ENCODE measurements at regions not wholly inside any gene's neighbourhood (a gene's known extent, or its start where the extent isn't known, plus 50 kb on each side); places are given as distances from the start of the nearest gene placed in this dataset.

DNA sequence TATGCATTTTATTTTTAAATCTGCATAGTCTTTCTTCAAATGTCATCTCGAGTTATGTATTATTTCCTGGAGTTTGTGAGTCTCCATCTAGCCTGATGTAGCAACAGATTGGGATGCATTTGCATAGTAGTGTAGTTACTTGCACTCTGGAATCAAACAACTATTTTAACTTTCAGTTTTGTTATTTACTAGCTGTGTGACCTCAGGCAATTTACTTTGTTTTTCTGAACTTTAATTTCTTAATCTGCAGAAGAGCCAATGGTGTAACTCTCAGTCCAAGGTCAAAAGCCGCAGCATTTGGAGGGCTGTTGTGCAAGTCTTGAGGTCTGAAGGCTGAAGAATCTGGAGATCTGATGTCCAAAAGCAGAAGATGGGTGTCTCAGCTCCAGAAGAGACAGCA lies 175.8 kb upstream of the SORCS1 start:
- Mint-ChIP-seq H3K36me3 (ENCODE audit: low read depth) (no peaks in the 10 kb centered on the region), H3K9me3 (peaks cover 4% of the 10 kb centered on the region), H3K27ac (no peak overlapping the region), H3K27me3 (no peaks in the 10 kb centered on the region), H3K4me1 (no peaks in the 10 kb centered on the region), H3K4me3 (no peak overlapping the region)
- no peak for DNase-seq
- intact Hi-C loops (cut with micrococcal nuclease): no loop called here

DNA sequence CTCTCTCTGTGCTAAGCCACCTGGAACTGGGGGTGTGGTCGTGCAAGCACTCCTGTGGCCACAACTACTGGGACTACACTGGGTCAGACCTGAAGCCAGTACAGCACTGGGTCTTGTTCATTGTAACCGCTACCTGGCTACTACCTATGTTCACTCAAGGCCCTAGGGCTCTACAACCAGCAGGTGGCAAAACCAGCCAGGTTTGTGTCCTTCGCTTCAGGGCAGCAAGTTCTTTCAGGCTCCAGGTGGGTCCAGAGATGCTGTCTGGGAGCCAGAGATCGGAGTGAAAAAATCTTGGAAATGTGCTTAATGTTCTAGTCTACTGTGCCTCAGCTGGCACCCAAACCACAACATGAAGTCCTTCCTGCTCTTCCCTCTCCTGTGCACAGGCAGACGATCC lies 171.6 kb upstream of the SORCS1 start:
- DNase-seq: no peak
- Mint-ChIP-seq H3K4me1 (no peaks in the 10 kb centered on the region), H3K27ac (no peak overlapping the region), H3K27me3 (no peaks in the 10 kb centered on the region), H3K36me3 (ENCODE audit: low read depth) (no peaks in the 10 kb centered on the region), H3K9me3 (peaks cover 10% of the 10 kb centered on the region), H3K4me3 (no peak overlapping the region)
- intact Hi-C loops (cut with micrococcal nuclease): no loop called here

DNA sequence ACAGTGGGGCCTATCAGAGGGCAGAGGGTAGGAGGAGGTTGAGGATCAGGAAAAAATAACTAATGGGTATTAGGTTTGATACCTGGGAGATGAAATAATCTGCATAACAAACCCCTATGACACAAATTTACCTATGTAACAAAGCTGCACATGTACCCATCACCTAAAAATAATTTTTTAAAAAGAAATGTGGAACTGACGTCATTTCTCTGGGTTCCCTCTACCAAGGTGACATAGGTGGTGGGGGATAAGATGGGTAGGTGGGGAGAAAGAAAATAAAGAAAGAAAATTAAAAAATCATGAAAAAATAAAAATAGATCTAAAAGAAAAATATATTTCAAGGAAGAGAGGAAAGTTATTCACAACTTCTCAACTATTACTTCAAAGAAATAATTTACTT lies 153.1 kb upstream of the SORCS1 start:
- Mint-ChIP-seq H3K27ac (no peak overlapping the region), H3K36me3 (ENCODE audit: low read depth) (no peaks in the 10 kb centered on the region), H3K4me1 (no peaks in the 10 kb centered on the region), H3K4me3 (no peak overlapping the region), H3K9me3 (peaks cover 2% of the 10 kb centered on the region), H3K27me3 (no peaks in the 10 kb centered on the region)
- intact Hi-C loops (cut with micrococcal nuclease): no loop called here
- DNase-seq: no peak

DNA sequence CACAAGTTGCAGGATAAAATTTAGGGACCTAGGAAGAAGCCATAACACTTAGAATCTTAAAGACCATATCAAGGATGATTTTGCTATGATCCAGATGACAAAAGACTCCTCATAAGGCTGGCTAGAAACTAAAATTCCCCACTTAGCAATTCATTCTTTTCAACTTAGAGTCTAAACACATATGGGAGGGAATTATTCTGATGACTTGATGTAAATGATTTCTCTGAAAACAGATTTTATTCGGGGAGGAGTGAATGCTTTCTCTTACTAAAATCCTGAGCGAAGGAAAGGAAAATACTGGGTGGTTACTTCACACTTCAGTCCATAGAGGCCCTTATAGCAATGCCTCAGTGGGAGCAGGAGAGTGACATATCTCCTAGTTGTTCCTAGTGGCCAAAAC lies 138.7 kb upstream of the SORCS1 start:
- Mint-ChIP-seq H3K4me3 (no peak overlapping the region), H3K4me1 (no peaks in the 10 kb centered on the region), H3K27me3 (no peaks in the 10 kb centered on the region), H3K36me3 (ENCODE audit: low read depth) (no peaks in the 10 kb centered on the region), H3K27ac (no peak overlapping the region), H3K9me3 (no peaks in the 10 kb centered on the region)
- intact Hi-C loops (cut with micrococcal nuclease): no loop called here
- no peak for DNase-seq

DNA sequence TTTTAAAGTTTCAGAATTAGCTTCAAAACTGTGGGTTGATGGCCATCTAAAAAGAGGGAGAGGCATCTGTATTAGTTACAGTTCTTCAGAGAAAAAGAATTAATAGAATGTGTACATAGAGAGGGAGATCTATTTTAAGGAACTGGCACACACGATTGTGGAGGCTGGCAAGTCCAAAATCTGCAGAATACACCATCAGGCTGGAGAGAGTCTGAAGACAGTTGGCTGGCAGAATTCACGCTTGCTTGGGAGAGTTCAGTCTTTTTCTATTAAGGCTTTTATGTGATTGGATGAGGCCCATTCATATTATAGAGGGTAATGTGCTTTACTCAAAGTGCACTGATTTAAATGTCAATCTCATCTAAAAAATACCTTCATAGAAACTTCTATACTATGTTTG lies 135.1 kb upstream of the SORCS1 start:
- no peak overlapping the region for H3K4me3 Mint-ChIP-seq
- no peaks in the 10 kb centered on the region for H3K9me3 Mint-ChIP-seq
- no peak for DNase-seq
- no peaks in the 10 kb centered on the region for H3K27me3 Mint-ChIP-seq
- H3K4me1 Mint-ChIP-seq: no peaks in the 10 kb centered on the region
- intact Hi-C loops (cut with micrococcal nuclease): no loop called here
- H3K27ac Mint-ChIP-seq: no peak overlapping the region
- H3K36me3 Mint-ChIP-seq (ENCODE audit: low read depth): no peaks in the 10 kb centered on the region

DNA sequence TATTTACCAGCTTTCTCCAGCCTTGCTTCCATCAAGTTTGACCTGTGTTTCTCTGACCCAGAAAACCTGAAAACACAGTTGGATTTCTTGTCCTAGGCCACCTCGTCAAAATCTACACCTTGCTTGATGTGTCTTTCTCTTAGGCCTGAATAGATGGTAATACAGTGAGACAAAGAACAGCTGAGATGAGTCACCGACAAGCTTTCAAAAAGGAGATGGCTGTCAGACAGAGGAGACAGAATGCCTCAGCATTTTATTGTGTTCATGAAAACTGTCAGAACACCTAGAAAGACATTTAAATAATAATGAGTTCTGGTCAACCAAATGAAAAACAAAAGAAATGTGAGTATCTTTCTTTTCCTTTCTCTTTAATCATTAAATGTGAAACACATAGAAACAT lies 119.7 kb upstream of the SORCS1 start:
- H3K27ac Mint-ChIP-seq: no peak overlapping the region
- intact Hi-C loops (cut with micrococcal nuclease): no loop called here
- H3K4me3 Mint-ChIP-seq: no peak overlapping the region
- DNase-seq: no peak
- H3K4me1 Mint-ChIP-seq: no peaks in the 10 kb centered on the region
- no peaks in the 10 kb centered on the region for H3K27me3 Mint-ChIP-seq
- H3K36me3 Mint-ChIP-seq (ENCODE audit: low read depth): no peaks in the 10 kb centered on the region
- peaks cover 17% of the 10 kb centered on the region for H3K9me3 Mint-ChIP-seq

DNA sequence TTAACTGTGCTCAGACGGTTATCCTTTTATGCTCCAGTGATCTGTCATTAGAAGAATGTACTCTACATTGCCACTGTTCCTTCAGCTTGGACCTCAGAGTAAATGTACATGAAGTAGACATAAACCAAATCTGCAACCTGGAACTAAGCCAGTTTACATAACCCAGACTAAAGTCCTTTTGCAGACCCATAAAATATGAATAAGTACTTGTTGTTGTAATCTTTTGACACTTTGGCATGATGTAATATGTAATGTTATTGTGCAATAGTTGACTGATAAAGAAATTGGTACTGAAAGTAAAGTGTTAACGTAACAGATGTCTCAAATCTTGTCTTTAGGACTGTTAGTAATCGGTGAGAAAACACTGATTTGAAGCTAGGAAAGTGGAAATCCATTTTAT lies 115.8 kb upstream of the SORCS1 start:
- no peaks in the 10 kb centered on the region for H3K4me1 Mint-ChIP-seq
- intact Hi-C loops (cut with micrococcal nuclease): no loop called here
- no peak overlapping the region for H3K4me3 Mint-ChIP-seq
- H3K36me3 Mint-ChIP-seq (ENCODE audit: low read depth): no peaks in the 10 kb centered on the region
- peaks cover 21% of the 10 kb centered on the region for H3K9me3 Mint-ChIP-seq
- H3K27ac Mint-ChIP-seq: no peak overlapping the region
- no peaks in the 10 kb centered on the region for H3K27me3 Mint-ChIP-seq
- no peak for DNase-seq

DNA sequence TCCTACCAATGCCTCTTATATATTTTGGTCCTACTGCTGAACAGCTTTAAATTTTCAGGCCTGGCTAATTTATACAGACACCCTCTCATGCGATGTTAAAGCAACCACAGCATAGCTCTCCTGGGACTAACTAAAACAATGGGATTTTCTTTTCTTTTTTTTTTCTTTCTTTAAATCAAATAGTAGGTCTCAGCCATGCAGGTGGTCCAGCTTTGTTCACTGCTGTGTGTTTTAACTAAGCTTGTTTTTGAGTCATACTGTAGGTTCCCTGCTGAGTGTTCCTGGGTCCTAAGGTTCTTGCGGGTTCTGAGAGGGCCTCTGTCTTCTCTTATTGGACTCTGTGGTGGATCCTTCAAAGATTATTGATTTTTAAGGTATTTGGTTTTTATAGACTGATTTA lies 113.1 kb upstream of the SORCS1 start:
- H3K27ac Mint-ChIP-seq: no peak overlapping the region
- H3K9me3 Mint-ChIP-seq: peaks cover 26% of the 10 kb centered on the region
- no peaks in the 10 kb centered on the region for H3K4me1 Mint-ChIP-seq
- no peaks in the 10 kb centered on the region for H3K27me3 Mint-ChIP-seq
- H3K4me3 Mint-ChIP-seq: no peak overlapping the region
- DNase-seq: no peak
- intact Hi-C loops (cut with micrococcal nuclease): no loop called here
- H3K36me3 Mint-ChIP-seq (ENCODE audit: low read depth): no peaks in the 10 kb centered on the region

DNA sequence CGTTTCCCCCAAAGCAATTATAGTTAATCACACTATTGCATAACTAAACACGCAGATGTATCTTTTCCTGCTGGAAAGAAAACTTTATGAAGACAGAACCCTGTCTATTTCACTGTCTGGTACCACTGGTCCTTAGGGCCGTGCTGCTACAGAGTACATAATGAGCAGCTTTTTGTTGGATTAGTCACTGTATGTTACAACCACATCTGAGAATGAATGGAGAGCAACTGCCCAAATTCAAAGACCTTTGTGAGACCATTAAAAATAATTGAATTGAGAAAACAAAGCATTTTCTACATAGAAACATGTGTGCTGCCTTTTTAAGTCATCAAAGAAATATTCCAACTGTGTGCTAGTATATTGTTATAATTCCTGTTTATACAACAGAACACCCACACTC lies 111.3 kb upstream of the SORCS1 start:
- DNase-seq: no peak
- H3K9me3 Mint-ChIP-seq: peaks cover 17% of the 10 kb centered on the region
- no peaks in the 10 kb centered on the region for H3K36me3 Mint-ChIP-seq (ENCODE audit: low read depth)
- no peaks in the 10 kb centered on the region for H3K4me1 Mint-ChIP-seq
- intact Hi-C loops (cut with micrococcal nuclease): no loop called here
- H3K27me3 Mint-ChIP-seq: no peaks in the 10 kb centered on the region
- no peak overlapping the region for H3K4me3 Mint-ChIP-seq
- H3K27ac Mint-ChIP-seq: no peak overlapping the region

DNA sequence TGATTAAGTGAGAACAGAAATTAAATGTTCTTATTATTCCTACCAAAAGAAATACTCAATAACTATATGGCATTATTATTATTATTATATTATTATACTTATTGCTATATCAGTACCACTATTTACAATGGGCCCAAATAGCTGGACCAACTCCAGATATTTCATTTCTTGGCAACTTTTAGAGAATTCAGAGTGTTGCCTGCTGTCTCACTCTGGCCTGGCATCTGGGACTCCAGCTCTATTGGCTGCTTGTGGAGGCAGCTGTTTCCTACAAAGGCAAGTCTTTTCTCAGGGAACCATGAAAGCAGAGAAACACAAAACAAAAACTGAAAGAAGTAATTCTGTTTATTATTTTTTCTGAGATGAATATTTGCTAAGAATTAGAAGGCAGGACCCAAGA lies 105.1 kb upstream of the SORCS1 start:
- no peaks in the 10 kb centered on the region for H3K27me3 Mint-ChIP-seq
- H3K36me3 Mint-ChIP-seq (ENCODE audit: low read depth): no peaks in the 10 kb centered on the region
- intact Hi-C loops (cut with micrococcal nuclease): no loop called here
- H3K4me3 Mint-ChIP-seq: no peak overlapping the region
- H3K9me3 Mint-ChIP-seq: peaks cover 13% of the 10 kb centered on the region
- H3K4me1 Mint-ChIP-seq: no peaks in the 10 kb centered on the region
- no peak for DNase-seq
- H3K27ac Mint-ChIP-seq: no peak overlapping the region

DNA sequence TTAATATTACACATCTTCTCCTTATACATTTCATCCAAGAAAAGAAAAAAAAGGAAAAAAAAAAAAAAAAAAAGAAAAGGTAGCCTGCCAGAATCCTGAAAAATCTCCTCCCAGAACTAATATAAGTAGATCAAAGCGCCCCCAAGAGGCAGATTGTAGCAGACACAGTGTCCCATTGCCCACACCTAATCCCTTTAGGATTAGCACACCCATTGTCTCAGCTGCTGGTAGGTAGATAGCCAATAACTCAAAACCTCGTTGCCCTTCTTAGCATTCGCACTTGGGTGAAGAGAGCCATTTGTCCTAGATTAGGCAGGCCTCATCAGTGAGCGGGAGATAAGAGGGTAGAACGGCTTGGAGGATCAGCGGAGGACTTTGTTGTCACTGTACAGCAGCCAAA lies 100.2 kb upstream of the SORCS1 start:
- no peak for DNase-seq
- Mint-ChIP-seq H3K27ac (no peak overlapping the region), H3K4me3 (no peak overlapping the region), H3K36me3 (ENCODE audit: low read depth) (no peaks in the 10 kb centered on the region), H3K9me3 (peaks cover 6% of the 10 kb centered on the region), H3K4me1 (no peaks in the 10 kb centered on the region), H3K27me3 (no peaks in the 10 kb centered on the region)
- intact Hi-C loops (cut with micrococcal nuclease): no loop called here

DNA sequence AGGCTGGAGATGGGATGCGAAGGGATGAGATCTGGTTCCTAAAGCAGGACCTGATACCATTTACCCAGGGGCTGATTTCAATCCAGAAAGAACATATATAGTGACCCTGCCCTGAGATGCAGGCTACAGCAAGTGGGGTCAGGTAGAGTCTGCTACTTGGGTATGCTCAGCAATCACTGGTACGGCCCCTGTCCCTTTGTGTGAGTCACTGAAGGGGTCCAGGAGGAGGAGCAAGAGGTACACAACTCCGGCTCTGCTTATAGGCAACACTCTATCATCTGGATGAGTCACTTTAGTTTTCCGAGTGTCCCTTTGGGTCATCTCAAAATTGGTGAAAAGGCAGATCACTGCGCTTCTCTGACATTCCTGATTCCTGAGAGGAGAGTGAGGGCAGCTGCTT lies 79.6 kb upstream of the SORCS1 start:
- intact Hi-C loops (cut with micrococcal nuclease): no loop called here
- H3K4me3 Mint-ChIP-seq: no peak overlapping the region
- H3K4me1 Mint-ChIP-seq: no peaks in the 10 kb centered on the region
- DNase-seq: no peak
- H3K36me3 Mint-ChIP-seq (ENCODE audit: low read depth): no peaks in the 10 kb centered on the region
- H3K27me3 Mint-ChIP-seq: no peaks in the 10 kb centered on the region
- H3K9me3 Mint-ChIP-seq: peaks cover under 1% of the 10 kb centered on the region
- H3K27ac Mint-ChIP-seq: no peak overlapping the region

DNA sequence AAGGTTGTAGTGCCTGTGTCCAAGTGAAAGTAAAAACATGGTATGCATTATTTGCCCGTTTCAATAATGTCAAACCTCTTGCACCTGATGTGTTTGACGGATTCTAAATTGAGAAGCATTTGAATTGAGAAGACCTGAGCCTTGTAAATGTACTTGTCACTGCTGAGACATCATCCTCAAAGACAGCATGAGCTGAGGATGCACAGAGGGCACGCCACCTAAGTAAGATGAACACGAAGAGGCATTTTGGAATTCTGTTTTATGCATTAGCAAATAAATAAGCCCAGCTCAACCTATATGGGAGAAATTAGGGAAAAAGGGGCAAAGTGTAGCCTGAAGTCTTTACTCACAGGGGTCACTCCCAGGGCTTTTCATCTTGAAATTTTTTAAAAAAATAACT lies 73.8 kb upstream of the SORCS1 start:
- H3K36me3 Mint-ChIP-seq (ENCODE audit: low read depth): no peaks in the 10 kb centered on the region
- no peaks in the 10 kb centered on the region for H3K4me1 Mint-ChIP-seq
- no peak for DNase-seq
- H3K27me3 Mint-ChIP-seq: no peaks in the 10 kb centered on the region
- peaks cover 10% of the 10 kb centered on the region for H3K9me3 Mint-ChIP-seq
- no peak overlapping the region for H3K4me3 Mint-ChIP-seq
- intact Hi-C loops (cut with micrococcal nuclease): no loop called here
- no peak overlapping the region for H3K27ac Mint-ChIP-seq

DNA sequence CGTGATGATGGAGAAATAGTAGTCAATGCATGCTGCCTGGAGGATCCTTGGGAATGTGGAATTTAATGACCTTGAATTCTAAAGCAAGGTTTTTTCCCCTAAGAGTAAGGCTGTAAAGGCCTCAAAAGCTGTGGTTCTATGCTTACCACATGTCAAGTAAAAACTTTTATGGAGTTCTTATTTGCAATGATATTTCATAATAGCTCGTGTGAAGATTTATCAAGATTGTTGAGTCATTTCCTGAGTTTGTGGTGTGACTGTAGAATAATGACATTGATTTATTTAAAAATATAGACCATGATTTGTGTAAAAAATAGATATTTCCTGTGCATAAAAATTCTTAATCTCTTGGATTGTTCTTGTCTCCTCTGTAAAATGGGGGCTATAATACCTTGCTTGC lies 67.5 kb upstream of the SORCS1 start:
- intact Hi-C loops (cut with micrococcal nuclease): no loop called here
- Mint-ChIP-seq H3K4me3 (no peak overlapping the region), H3K36me3 (ENCODE audit: low read depth) (no peaks in the 10 kb centered on the region), H3K4me1 (no peaks in the 10 kb centered on the region), H3K9me3 (peaks cover 14% of the 10 kb centered on the region), H3K27me3 (no peaks in the 10 kb centered on the region), H3K27ac (no peak overlapping the region)
- no peak for DNase-seq

DNA sequence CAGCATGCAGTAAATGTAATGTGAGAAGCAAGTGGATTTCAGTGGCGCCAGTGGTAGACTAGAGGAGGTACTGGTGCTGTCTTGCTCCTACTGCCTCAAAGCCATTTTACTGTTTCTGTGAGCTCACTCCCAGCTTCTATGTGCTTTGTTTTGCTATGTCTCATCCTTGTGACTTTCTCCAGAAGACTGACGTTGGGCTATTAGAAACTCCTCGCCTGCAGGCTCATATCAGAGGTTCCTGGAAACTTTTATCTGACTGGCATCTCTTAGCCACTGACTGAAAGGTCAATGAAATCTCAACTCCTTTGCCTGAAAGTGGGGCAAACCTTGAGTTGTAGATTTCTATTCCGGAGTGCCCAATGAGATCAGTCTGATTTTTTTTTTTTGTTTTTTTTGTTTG lies 66.4 kb upstream of the SORCS1 start:
- no peaks in the 10 kb centered on the region for H3K4me1 Mint-ChIP-seq
- H3K36me3 Mint-ChIP-seq (ENCODE audit: low read depth): no peaks in the 10 kb centered on the region
- H3K9me3 Mint-ChIP-seq: peaks cover 14% of the 10 kb centered on the region
- no peaks in the 10 kb centered on the region for H3K27me3 Mint-ChIP-seq
- intact Hi-C loops (cut with micrococcal nuclease): no loop called here
- no peak overlapping the region for H3K27ac Mint-ChIP-seq
- DNase-seq: no peak
- H3K4me3 Mint-ChIP-seq: no peak overlapping the region

DNA sequence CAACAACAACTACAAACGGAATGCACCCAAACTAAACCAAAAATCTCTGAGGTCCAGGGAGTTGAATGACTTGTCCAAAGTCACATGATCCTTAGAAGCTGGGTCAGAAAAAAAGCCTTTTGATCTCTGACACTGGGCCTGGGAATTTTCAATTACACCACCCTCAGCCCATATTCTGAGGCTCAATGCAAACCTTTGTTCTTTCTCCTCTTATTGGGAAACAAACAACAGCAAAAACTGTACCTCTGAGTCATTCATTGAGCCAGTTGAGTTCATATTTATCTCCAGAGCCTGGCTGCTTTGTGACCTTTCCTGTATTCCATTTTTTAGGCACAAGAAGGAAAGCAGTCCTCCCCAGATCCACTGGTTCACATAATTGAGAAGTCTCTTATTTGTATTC lies 51.2 kb upstream of the SORCS1 start:
- Mint-ChIP-seq H3K27ac (no peak overlapping the region), H3K4me1 (no peaks in the 10 kb centered on the region), H3K27me3 (no peaks in the 10 kb centered on the region), H3K4me3 (no peak overlapping the region), H3K36me3 (ENCODE audit: low read depth) (no peaks in the 10 kb centered on the region), H3K9me3 (peaks cover 4% of the 10 kb centered on the region)
- intact Hi-C loops (cut with micrococcal nuclease): no loop called here
- DNase-seq: no peak

Data from activated CD4-positive, alpha-beta T cell treated with anti-CD3 and anti-CD28 coated beads, Interleukin-2, amount 10 ng/mL, durations not matched to agents 24 days and 14 days (primary cell).